ENCODE measurements at regions not wholly inside any gene's neighbourhood (a gene's known extent, or its start where the extent isn't known, plus 50 kb on each side); places are given as distances from the start of the nearest gene placed in this dataset.

DNA sequence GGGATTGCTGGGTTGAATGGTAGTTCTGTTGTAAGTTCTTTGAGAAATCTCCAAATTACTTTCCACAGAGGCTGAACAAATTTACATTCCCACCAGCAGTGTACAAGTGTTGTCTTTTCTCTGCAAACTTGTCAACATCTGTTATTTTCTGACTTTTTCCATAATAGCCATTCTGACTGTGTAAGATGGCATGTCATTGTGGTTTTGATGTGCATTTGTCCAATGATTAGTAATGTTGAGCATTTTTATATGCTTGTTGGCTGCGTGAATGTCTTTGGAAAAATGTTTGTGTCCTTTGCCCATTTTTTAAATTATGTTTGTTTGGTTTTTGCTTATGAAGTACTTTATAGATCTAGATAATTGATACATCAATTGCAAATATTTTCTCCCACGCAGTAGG, 1025.0 kb downstream of the JRKL start:
- no peaks in the 10 kb centered on the region for H3K4me1 ChIP-seq (ENCODE audit: control insufficient read depth in 1 of 2, insufficient read depth in 2 of 2, low read depth in 1 of 2, low read length in 1 of 2)
- WGBS (ENCODE audit: low lambda C conversion rate): 8% methylated on average over 2 of the region's 2 CpGs
- no peaks in the 10 kb centered on the region for H4K20me1 ChIP-seq (ENCODE audit: insufficient read depth)
- ChIA-PET CTCF (no interaction called here), POLR2A (no interaction called here)
- H3K27me3 ChIP-seq (ENCODE audit: insufficient read depth): no peaks in the 10 kb centered on the region
- no peak overlapping the region for H3K27ac ChIP-seq (ENCODE audit: low read depth in 2 of 2, low read length in 1 of 2)
- no peak overlapping the region for H2AFZ ChIP-seq (ENCODE audit: low read depth)
- TF ChIP-seq JUND (IDR thresholded peaks at IDR 0.05): no peak
- TF ChIP-seq SMC3 (IDR thresholded peaks at IDR 0.05; ENCODE audit: low read depth, low read length): no peak
- TF ChIP-seq NFIC (IDR thresholded peaks at IDR 0.05; ENCODE audit: borderline replicate concordance): no peak
- H3K9me2 ChIP-seq: no peaks in the 10 kb centered on the region; the same call in 1 of the 2 replicates
- H3K9ac ChIP-seq: no peak overlapping the region
- no peaks in the 10 kb centered on the region for H3F3A ChIP-seq (replicated peaks; ENCODE audit: insufficient read depth)
- H3K9me3 ChIP-seq: no peaks in the 10 kb centered on the region
- H3K36me3 ChIP-seq (replicated peaks in 1 of 2; ENCODE audit: control insufficient read depth in 1 of 2, insufficient read depth in 2 of 2, low read length in 1 of 2): no peaks in the 10 kb centered on the region
- no peak overlapping the region for H3K4me2 ChIP-seq
- DNase-seq: no peak
- H3K79me2 ChIP-seq (ENCODE audit: insufficient read depth): no peaks in the 10 kb centered on the region
- no peak overlapping the region for H3K4me3 ChIP-seq (ENCODE audit: low read depth in 2 of 2, low read length in 1 of 2)

DNA sequence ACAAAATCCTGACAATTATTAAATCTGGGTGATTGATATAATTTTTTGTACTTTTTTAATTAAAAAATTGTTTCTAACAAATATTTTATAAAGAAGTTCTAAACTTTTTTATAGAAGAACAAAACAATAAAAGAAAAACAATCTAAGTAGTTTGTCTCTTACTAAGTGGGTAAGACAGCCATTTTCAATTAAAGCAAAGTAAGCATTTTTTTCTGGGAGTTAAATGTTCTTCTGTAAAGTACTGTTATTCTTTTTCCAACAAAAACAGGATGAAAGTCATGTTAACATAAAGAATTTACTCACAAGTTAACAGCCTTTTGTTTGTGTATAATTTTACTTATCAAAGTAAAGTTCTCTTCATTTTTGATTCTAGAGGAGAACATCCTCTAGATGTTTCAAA, 1029.9 kb downstream of the JRKL start:
- Histone ChIP-seq H4K20me1 (ENCODE audit: insufficient read depth) (no peaks in the 10 kb centered on the region), H3K27me3 (ENCODE audit: insufficient read depth) (no peaks in the 10 kb centered on the region), H3K9ac (no peak overlapping the region), H3K4me2 (no peak overlapping the region), H3K9me2 (no peaks in the 10 kb centered on the region), H3K36me3 (replicated peaks in 1 of 2; ENCODE audit: control insufficient read depth in 1 of 2, insufficient read depth in 2 of 2, low read length in 1 of 2) (no peaks in the 10 kb centered on the region), H2AFZ (ENCODE audit: low read depth) (no peak overlapping the region), H3K27ac (ENCODE audit: low read depth in 2 of 2, low read length in 1 of 2) (no peak overlapping the region), H3K4me3 (ENCODE audit: low read depth in 2 of 2, low read length in 1 of 2) (no peak overlapping the region), H3K4me1 (ENCODE audit: control insufficient read depth in 1 of 2, insufficient read depth in 2 of 2, low read depth in 1 of 2, low read length in 1 of 2) (no peaks in the 10 kb centered on the region), H3K9me3 (no peaks in the 10 kb centered on the region), H3F3A (replicated peaks; ENCODE audit: insufficient read depth) (no peaks in the 10 kb centered on the region), H3K79me2 (ENCODE audit: insufficient read depth) (no peaks in the 10 kb centered on the region)
- ChIA-PET CTCF (no interaction called here), POLR2A (no interaction called here)
- TF ChIP-seq RFX5 (IDR thresholded peaks at IDR 0.05; ENCODE audit: low read length) (no peak), SMC3 (IDR thresholded peaks at IDR 0.05; ENCODE audit: low read depth, low read length) (no peak), YY1 (IDR thresholded peaks at IDR 0.05; ENCODE audit: low read depth) (no peak), EZH2phosphoT487 (IDR thresholded peaks at IDR 0.05; ENCODE audit: borderline replicate concordance, low read depth) (no peak), JUND (IDR thresholded peaks at IDR 0.05) (no peak), POLR2AphosphoS5 (IDR thresholded peaks at IDR 0.05; ENCODE audit: low read depth, low read length) (no peak), FOSL2 (IDR thresholded peaks at IDR 0.05; ENCODE audit: borderline replicate concordance, low read depth) (no peak), NFIC (IDR thresholded peaks at IDR 0.05; ENCODE audit: borderline replicate concordance) (no peak), RAD21 (IDR thresholded peaks at IDR 0.05; ENCODE audit: low read length) (no peak), GATA2 (CRISPR knock-in tag; IDR thresholded peaks at IDR 0.05) (no peak), SIN3A (IDR thresholded peaks at IDR 0.05; ENCODE audit: borderline replicate concordance, low read depth, low read length) (no peak), CHD2 (IDR thresholded peaks at IDR 0.05; ENCODE audit: low read length, partially characterized antibody) (no peak), ELF1 (IDR thresholded peaks at IDR 0.05) (no peak)
- TF ChIP-seq, protein P1, sequence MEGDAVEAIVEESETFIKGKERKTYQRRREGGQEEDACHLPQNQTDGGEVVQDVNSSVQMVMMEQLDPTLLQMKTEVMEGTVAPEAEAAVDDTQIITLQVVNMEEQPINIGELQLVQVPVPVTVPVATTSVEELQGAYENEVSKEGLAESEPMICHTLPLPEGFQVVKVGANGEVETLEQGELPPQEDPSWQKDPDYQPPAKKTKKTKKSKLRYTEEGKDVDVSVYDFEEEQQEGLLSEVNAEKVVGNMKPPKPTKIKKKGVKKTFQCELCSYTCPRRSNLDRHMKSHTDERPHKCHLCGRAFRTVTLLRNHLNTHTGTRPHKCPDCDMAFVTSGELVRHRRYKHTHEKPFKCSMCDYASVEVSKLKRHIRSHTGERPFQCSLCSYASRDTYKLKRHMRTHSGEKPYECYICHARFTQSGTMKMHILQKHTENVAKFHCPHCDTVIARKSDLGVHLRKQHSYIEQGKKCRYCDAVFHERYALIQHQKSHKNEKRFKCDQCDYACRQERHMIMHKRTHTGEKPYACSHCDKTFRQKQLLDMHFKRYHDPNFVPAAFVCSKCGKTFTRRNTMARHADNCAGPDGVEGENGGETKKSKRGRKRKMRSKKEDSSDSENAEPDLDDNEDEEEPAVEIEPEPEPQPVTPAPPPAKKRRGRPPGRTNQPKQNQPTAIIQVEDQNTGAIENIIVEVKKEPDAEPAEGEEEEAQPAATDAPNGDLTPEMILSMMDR (IDR thresholded peaks at IDR 0.05): no peak
- DNase-seq: no peak

Measured in SK-N-SH (cell line).